Type B pancreatic cell (in vitro differentiated cells): ENCODE measurements at regions not wholly inside any gene's neighbourhood (a gene's known extent, or its start where the extent isn't known, plus 50 kb on each side); places are given as distances from the start of the nearest gene placed in this dataset.

Source experiments
- DNase-seq: peaks from one replicate; pipeline ENCODE4 v3.0.0; 2021; ENCODE audit warnings: mixed read lengths; ENCODE audit not compliant: unreplicated experiment; ENCODE audit errors: extremely low spot score
- H3K27ac Mint-ChIP-seq: 2 replicates; pipeline ENCODE4 v1.8.0; 2021; ENCODE audit warnings: mild to moderate bottlenecking, mixed read lengths
- H3K27me3 Mint-ChIP-seq: 2 replicates; pipeline ENCODE4 v1.8.0; 2021; ENCODE audit warnings: mixed read lengths
- H3K36me3 Mint-ChIP-seq: 2 replicates; pipeline ENCODE4 v1.8.0; 2021; ENCODE audit warnings: mixed read lengths
- H3K4me1 Mint-ChIP-seq: one replicate; pipeline ENCODE4 v1.8.0; 2021; ENCODE audit warnings: mixed read lengths; ENCODE audit not compliant: unreplicated experiment
- H3K4me3 Mint-ChIP-seq: 2 replicates; pipeline ENCODE4 v1.8.0; 2021; ENCODE audit warnings: mild to moderate bottlenecking, mixed read lengths
- H3K9me3 Mint-ChIP-seq: 2 replicates; pipeline ENCODE4 v1.8.0; 2021; ENCODE audit warnings: mixed read lengths
- CTCF ChIP-seq: fragments of 200-600 bp; sonication (generic); conservative IDR thresholded peaks from 2 replicates; pipeline ENCODE4 v1.5.0; 2021; ENCODE audit warnings: antibody characterized with exemption, mild to moderate bottlenecking

GRCh38 chr1:87682565-87682964, 353.9 kb downstream of the LMO4 start:
- no peak overlapping the region for H3K27ac Mint-ChIP-seq
- H3K27me3 Mint-ChIP-seq: no peaks in the 10 kb centered on the region
- no peak for DNase-seq
- peaks cover 44% of the 10 kb centered on the region for H3K4me1 Mint-ChIP-seq
- TF ChIP-seq CTCF: no peak
- peaks cover 4% of the 10 kb centered on the region for H3K9me3 Mint-ChIP-seq
- H3K36me3 Mint-ChIP-seq: no peaks in the 10 kb centered on the region
- no peak overlapping the region for H3K4me3 Mint-ChIP-seq

DNA sequence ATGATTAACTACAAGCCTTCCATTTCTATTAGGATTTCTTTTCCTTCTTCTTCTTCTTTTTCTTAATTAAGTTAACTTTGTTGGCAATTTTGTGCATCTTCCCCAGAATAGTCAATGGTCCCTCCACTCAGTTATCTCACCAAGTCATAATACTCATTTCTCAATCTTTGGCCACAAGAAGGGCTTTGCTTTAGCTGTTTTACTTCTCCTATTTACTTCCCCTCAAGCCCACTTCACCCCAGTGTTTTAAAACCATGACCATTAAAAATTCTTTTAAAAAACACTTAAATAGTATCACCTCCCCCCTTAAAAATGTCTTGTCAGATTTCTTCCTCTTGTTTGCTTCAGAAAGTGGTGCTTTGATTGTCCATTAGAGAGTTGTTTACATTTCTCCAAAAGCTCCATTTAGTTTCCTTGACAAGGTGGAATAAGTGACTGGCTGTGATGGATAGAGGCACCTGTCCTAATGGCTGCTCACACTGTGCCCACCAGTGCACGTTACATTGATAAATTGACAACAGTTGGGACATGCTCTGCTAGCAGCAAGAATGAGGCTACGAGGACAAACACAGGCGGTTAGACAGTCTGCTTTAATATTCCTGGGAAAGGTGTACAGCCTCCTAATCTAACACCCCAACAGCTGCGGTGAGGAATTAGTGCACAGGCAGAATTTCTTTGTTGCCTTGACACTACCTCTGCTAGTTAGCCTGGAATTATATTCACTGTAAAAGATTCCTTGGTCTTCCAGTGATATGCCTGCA, 354.7 kb downstream of the LMO4 start:
- peak overlapping the region; percentile 18 for H3K27ac Mint-ChIP-seq
- no peak for TF ChIP-seq CTCF
- peak overlapping the region; percentile 87 for H3K4me3 Mint-ChIP-seq
- no peaks in the 10 kb centered on the region for H3K27me3 Mint-ChIP-seq
- peaks cover 40% of the 10 kb centered on the region for H3K4me1 Mint-ChIP-seq
- H3K36me3 Mint-ChIP-seq: no peaks in the 10 kb centered on the region
- H3K9me3 Mint-ChIP-seq: peaks cover 4% of the 10 kb centered on the region
- no peak for DNase-seq

DNA sequence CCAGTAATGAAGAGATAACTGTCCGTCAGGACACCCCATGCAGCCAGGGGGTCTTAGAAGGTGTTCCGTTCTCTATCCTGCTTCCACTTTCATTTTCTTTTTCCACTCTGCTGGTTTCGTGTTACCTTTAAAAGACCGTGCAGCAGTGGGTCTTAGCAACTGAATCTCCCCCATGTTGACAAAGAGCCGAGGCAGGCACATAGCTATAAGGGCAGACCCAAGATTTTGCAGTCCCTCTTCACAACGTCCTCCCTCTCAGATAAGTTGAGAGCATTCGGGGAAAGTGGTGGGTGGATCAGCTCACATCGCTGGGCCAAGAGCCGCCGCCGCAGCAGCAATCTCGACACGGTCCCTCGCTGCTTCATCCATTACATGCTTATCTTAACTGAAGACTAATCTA, 355.5 kb downstream of the LMO4 start:
- no peak for DNase-seq
- peak overlapping the region; percentile 55 for H3K27ac Mint-ChIP-seq

GRCh38 chr1:87684713-87685205, 356.1 kb downstream of the LMO4 start:
- peaks cover 4% of the 10 kb centered on the region for H3K9me3 Mint-ChIP-seq
- H3K27me3 Mint-ChIP-seq: no peaks in the 10 kb centered on the region
- H3K36me3 Mint-ChIP-seq: no peaks in the 10 kb centered on the region
- no peak for DNase-seq
- peak overlapping the region; percentile 1 for H3K27ac Mint-ChIP-seq
- TF ChIP-seq CTCF: no peak
- peaks cover 40% of the 10 kb centered on the region for H3K4me1 Mint-ChIP-seq
- peak overlapping the region; percentile 87 for H3K4me3 Mint-ChIP-seq

More for the DNA sequence above, 355.5 kb downstream of the LMO4 start:
- Mint-ChIP-seq H3K4me1 (peaks cover 40% of the 10 kb centered on the region), H3K4me3 (peak overlapping the region; percentile 87), H3K36me3 (no peaks in the 10 kb centered on the region), H3K9me3 (peaks cover 4% of the 10 kb centered on the region), H3K27me3 (no peaks in the 10 kb centered on the region)
- no peak for TF ChIP-seq CTCF

GRCh38 chr1:87685311-87686135, 356.8 kb downstream of the LMO4 start:
- DNase-seq: no peak
- TF ChIP-seq CTCF: no peak
- Mint-ChIP-seq H3K36me3 (no peaks in the 10 kb centered on the region), H3K4me1 (peaks cover 40% of the 10 kb centered on the region), H3K27ac (peak overlapping the region; percentile 1), H3K4me3 (peak overlapping the region; percentile 12), H3K27me3 (no peaks in the 10 kb centered on the region), H3K9me3 (peaks cover 4% of the 10 kb centered on the region)
